Fibroblast of pulmonary artery (primary cell): ENCODE measurements at regions not wholly inside any gene's neighbourhood (a gene's known extent, or its start where the extent isn't known, plus 50 kb on each side); places are given as distances from the start of the nearest gene placed in this dataset.
"Not testable (repeated sequence)": the region's sequence is repeated elsewhere in the genome, so short reads cannot be mapped to it uniquely, and the experiment has no call there.

ENCODE experiments used
- DNase-seq: peaks from one replicate; pipeline ENCODE4 v3.0.0-alpha.2; 2010; ENCODE audit warnings: low read depth
- H3K4me3 ChIP-seq: replicated peaks from 2 replicates; pipeline ENCODE4 v1.5.1; 2011; ENCODE audit warnings: low read depth, mild to moderate bottlenecking, control low read depth, low read length, moderate library complexity

DNA sequence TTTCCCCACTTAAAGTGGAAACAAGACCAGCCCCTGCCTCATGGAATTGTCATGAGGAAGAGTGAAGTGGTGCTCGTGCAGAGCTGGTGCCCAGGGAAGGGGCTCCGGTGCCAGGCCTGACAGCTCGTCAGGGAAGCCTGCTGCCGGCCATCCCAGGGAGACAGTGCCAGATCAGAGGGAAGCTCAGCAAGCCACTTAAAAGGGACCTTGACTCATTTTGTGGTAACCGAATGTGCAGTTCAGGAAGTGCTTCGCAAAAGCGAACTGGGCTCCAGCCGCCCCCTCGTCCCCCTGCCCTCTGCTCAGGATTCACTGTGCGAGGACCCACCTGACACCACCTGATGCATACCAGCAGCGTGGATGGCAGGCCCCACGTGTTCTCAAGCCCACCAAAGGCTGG is 209.6 kb upstream of the PLGLB2 start:
- not testable (repeated sequence) for DNase-seq, H3K4me3 ChIP-seq

DNA sequence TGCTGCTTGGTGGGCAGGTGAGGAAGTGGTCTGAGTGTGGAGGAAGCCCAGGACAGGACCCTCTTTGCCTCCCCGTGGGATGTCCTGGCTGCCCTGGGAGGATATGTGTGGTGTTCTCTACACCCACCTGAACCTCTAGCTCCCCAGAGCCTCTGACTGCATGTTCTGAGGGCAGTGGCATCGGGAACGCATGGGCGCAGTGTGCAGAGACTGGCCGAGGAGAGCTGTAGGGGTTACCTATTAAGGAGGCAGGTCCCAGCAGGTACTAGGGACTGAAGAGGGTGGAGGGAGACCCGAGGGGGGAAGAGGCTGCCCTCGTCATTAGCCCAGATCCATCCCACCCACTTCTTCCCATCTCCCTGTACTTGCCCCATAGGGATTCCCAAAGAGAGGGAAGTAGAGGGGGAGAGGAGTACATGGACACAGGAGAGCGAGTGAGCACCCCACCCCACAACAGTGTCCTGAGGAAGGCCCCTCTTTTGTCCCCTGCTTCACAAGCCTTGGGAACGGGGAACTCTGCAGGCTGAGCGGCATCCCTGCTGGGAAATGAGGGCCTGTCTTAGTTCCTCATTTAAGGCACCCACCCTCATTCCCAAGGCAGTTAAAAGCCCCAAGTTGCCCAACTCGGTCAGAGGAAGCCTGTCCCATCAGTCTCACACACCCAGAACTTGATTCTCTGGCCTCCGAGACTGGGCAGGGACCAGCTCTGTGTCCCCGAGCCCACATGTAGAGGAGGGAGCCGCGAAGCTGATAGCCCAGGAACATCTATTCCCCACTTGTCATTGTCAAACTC is 208.5 kb upstream of the PLGLB2 start:
- not testable (repeated sequence) for H3K4me3 ChIP-seq, DNase-seq

DNA sequence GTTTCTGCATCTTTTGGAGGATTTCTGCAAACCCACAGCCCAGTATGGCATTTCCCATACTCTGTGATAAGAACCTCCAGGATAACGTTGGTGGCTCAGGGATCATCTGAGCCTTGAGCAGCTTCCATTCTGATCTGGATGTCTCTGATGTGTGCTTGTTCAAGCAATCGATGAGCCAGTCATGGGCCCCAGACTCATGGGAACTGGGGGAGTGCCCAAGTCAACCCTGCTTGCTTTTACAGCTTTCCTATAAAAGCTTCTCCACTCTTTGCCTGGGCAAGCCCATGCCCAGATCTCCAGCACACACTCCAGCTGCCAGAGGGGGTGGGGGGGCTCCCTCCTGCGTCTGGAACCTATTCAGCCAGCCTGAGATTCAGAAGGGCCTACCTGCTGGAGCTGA is 207.6 kb upstream of the PLGLB2 start:
- not testable (repeated sequence) for DNase-seq, H3K4me3 ChIP-seq

DNA sequence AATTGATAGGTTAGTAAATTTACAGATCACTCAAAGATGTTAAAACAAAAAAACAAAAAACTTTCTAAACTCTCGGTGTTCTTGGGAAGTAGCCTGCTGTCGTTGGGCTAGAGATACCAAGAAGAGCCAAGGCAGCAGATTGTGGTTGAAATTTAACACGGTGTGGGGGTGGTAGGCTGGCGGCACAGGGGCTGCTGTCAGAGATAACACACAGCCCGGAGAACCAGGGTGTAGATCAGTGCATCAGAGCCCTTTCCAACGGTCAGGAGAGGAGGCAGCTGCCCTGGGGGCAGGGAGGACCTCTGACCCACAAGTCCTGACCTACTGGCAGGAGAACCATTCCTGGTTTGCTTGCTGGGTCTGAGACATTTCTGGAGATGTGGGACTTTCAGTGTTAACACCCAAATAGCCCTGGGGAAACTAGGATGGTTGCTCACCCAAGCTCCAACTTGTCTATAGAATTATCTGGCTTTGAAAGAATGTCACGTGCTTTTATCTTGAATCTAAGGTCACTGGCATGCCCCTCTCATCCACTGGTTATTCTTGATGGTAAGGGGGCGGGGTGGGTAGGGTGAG is 205.2 kb upstream of the PLGLB2 start:
- not testable (repeated sequence) for H3K4me3 ChIP-seq
- DNase-seq, result peak; percentile 11

DNA sequence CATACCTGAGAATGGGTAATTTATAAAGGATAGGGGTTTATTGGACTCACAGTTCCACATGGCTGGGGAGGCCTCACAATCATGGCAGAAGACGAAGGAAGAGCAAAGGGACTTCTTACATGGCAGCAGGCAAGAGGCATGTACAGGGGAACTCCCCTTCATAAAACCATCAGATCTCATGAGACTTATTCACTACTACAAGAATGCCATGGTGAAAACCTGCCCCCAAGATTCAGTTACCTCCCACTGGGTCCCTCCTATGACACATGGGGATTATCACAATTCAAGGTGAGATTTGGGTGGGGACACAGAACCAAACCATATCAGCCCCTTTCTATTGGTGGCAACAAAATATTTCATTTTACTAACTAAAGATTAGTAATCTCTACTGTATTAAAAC is 204.1 kb upstream of the PLGLB2 start:
- not testable (repeated sequence) for H3K4me3 ChIP-seq

DNA sequence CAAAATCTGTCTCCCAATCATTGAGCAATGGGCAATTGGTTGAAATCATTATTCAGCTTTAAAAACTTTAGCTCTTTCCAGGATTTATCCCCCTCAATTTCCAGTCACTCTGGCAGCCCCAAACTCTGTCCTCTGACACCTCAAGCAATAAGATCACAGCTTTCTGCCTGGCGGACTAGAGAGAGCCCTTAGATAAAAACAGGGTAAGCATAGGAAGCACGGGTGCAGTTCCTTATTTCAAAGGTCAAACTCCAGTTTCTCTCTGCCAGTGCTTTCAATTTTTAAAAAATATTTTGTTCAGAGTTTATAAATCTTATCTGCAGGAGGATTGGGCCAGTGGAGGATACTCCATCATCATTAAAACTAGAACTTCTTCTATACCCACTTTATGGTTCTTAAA is 200.8 kb upstream of the PLGLB2 start:
- DNase-seq, H3K4me3 ChIP-seq: not testable (repeated sequence)

More for the DNA sequence above, 204.1 kb upstream of the PLGLB2 start:
- DNase-seq, result not testable (repeated sequence)

DNA sequence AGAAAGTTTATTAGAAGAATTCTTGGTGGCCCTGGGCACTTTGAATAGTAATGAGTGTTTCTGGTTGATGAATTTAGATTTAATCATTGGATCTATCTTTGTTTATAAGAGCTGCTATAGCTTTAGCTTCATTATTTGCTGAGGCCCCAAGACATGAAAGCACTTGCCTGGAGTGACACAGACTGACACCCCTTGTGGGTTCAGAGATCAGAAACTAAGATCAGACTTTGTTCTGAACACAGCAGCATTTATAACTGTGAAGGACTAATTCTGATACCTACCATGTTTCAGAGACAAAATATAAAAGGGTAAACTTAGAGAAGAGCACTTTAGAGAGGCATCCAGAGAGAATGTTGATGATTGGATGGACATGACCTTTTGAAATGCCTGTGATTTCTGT is 199.9 kb upstream of the PLGLB2 start:
- not testable (repeated sequence) for H3K4me3 ChIP-seq, DNase-seq

DNA sequence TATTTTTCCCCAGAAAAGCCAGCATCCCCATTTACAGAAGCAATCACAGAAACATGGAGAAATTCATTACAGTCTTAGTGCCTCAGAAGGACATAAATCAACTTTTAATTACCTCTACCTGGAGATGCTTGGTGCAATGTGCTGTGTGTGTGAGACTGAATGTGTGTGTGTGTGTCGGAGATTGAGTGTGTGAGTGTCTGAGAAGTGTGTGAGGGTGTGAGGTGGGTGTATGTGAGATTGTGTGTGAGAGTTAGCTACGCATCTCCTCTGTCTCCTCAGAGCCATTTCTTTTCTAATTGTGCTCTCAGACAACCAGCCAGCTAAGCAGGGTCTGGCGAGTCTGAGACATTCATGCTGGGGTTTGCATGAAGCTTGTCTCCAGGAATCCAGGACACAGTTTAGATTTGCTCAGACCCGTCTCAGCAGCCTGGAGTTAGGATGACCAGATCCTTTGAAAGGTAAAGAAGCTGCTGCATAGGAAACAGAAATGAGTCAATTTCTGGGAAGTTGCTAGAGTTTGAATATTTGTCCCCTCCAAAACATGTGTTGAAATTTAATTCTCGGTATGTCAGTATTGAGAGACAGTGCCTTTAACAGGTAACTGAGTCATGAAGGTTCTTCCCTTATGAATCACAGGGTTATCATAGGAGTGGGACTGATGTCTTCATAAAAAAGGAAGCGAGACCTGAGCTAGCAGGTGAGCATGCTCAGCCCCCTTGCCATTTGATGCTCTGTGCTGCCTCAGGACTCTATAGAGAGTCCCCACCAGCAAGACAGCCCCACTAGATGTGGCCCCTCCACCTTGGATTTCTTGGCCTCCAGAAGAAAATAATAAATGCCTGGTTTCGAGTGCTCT is 199.0 kb upstream of the PLGLB2 start:
- not testable (repeated sequence) for H3K4me3 ChIP-seq, DNase-seq

- not testable (repeated sequence) for DNase-seq, H3K4me3 ChIP-seq
Observed at GRCh38 chr2:87549561-87550202, 198.2 kb upstream of the PLGLB2 start.

DNA sequence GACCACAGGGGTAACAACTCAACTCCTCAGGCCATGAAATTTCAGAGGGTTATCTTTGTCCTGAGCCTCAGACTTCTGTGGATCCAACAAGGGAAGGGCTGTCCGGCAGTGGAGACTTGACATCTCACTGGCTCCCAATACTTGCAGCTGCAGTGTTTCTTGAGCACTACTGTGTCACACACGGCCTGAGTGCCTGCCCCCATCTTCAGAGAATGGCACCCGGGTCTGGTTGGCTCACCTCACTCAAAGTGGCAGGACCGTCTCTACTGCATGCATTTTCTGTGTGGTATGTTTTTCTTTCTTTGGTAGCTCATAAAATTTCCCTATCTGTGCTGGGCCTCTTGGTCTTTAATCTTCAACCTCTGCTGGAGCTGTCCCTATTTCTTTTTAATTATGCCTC is 193.2 kb upstream of the PLGLB2 start:
- not testable (repeated sequence) for H3K4me3 ChIP-seq, DNase-seq

- DNase-seq, H3K4me3 ChIP-seq: not testable (repeated sequence)
Observed at GRCh38 chr2:87555082-87555481, 192.8 kb upstream of the PLGLB2 start.

DNA sequence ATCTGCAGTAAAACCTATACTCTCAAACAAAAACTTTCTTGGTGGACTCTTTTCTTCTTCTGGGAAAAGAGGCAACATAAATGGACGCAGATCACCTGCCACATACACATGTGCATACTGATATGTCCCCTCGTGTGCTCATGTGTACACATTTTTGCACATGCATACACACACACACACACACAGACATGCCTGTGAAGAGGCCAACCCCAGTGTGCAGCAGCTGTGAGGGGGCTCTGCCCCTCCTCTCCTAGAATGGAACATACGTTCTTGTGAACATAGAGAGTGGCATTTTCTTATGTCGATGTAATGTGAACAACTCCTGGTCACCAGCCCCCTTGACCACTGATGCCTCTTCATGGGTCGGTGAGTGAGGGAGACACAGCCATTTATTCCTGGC is 188.9 kb upstream of the PLGLB2 start:
- not testable (repeated sequence) for DNase-seq, H3K4me3 ChIP-seq

DNA sequence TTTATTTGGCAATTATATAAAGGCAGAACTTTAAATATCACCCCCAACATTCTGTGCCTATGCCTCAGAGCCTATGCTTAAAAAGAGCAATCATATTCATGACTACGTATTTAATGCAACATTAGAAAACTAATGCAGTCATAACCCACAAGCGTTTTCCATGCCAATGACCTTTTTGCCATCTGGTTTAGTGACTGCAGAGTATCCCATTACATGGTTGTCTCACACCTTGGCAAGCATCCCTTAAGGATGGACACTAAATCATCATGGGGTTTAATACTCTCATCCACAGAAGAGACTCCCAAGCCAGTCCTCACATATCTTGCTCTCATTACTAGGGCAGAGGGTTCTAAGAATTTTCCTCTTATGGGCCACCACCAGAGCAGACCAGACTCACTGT is 188.2 kb upstream of the PLGLB2 start:
- not testable (repeated sequence) for DNase-seq, H3K4me3 ChIP-seq

DNA sequence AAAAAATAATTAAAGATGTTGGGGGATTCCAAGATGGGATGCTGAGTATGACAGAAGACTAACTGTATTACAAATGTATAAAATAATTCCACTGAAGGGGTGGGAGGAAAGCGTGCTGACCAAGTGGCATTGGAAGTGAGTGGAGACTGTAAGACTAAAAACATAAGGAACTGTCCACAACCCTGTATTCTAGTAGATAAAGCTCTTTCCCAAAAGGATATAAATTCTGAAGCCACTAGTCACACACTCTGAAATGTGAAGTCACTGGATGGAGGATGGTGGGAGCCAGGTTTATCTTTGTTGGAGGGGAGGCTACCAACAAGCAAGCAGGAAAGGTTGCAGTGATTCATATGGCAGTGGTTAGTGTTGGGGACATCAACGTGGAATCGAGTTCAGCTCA is 182.8 kb upstream of the PLGLB2 start:
- H3K4me3 ChIP-seq, result not testable (repeated sequence)
- DNase-seq, result peak; percentile 13

- H3K4me3 ChIP-seq, result not testable (repeated sequence)
- DNase-seq, result peak; percentile 3
Observed at GRCh38 chr2:87566531-87566930, 181.4 kb upstream of the PLGLB2 start.

DNA sequence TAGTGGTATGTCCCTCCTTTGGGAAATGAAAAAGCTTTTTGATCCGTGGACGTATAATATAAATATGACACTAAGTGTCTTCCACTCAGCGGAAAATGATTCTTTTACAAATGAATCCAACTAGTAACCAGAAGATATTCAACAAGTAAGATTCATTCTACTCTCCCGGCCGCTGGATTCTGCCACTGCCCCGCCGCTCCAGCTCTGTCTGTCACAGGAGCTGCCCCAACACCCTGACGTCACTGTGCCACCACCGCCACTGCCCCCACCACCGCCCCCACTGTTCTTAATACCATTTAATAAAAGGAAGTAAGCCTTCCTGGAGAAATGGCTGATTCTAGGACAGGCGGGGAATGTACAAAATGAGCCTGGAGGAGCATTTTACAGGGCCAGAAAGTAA is 180.8 kb upstream of the PLGLB2 start:
- H3K4me3 ChIP-seq, DNase-seq: not testable (repeated sequence)

GRCh38 chr2:87567912-87568311 is 180.0 kb upstream of the PLGLB2 start:
- not testable (repeated sequence) for H3K4me3 ChIP-seq, DNase-seq

DNA sequence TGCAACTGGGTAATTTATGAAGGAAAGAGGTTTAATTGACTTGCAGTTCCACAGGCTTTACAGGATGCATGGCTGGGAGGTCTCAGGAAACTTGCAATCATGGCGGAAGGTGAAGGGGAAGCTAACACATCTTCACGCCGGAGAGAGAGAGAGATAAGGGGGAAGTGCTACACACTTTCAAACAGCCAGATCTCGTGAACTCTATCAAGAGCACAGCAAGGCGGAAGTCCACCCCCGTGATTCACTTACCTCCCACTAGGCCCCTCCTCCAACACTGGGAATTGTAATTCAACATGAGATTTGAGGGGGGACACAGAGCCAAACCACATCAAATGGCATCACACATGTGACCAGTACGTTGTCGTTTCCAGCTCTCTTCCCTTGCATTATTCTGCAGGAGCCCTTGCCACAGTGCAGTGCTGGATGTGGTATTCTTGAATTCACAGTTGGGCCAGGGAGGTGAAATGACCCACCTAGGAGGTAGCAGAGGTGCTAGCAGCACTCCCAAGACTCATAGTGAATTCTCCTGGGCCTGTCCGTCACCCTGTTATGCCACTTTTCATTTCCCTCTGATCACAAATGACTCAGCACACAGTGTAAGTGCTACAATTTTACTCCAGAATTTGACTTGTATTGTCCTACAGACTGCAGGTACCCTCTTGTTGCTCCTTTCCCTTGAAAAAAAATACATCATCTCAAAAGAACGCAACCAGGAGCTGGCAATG is 179.2 kb upstream of the PLGLB2 start:
- H3K4me3 ChIP-seq, DNase-seq: not testable (repeated sequence)
